ENCODE measurements at regions not wholly inside any gene's neighbourhood (a gene's known extent, or its start where the extent isn't known, plus 50 kb on each side); places are given as distances from the start of the nearest gene placed in this dataset.

- ATAC-seq (ENCODE audit: low FRiP score in 2 of 2): no peak
- 52 to 73% methylated on average over 2 of the region's 2 CpGs for WGBS, 2 donors
- TF ChIP-seq CTCF (IDR thresholded peaks at IDR 0.05) (no peak), POLR2A (IDR thresholded peaks at IDR 0.05) (no peak), EP300 (IDR thresholded peaks at IDR 0.05) (no peak), POLR2AphosphoS5 (IDR thresholded peaks at IDR 0.05) (no peak)
These were observed 209.0 kb upstream of the ATXN7L3B start for GRCh38 chr12:74328623-74329022.

GRCh38 chr12:74334780-74335179 lies 202.9 kb upstream of the ATXN7L3B start:
- ATAC-seq (ENCODE audit: low FRiP score in 2 of 2) (no peak), DNase-seq (no peak)
- H3K4me1 ChIP-seq: no peaks in the 10 kb centered on the region
- no peak overlapping the region for H3K4me3 ChIP-seq
- H3K27me3 ChIP-seq: no peaks in the 10 kb centered on the region
- no peaks in the 10 kb centered on the region for H3K36me3 ChIP-seq
- no peak for TF ChIP-seq POLR2A (IDR thresholded peaks at IDR 0.05)
- H3K27ac ChIP-seq: no peak overlapping the region
- H3K9me3 ChIP-seq: no peaks in the 10 kb centered on the region

More at GRCh38 chr12:74328623-74329022, 209.0 kb upstream of the ATXN7L3B start:
- Histone ChIP-seq H3K9me3 (no peaks in the 10 kb centered on the region), H3K27me3 (no peaks in the 10 kb centered on the region), H3K27ac (no peak overlapping the region), H3K4me3 (no peak overlapping the region), H3K36me3 (no peaks in the 10 kb centered on the region), H3K4me1 (no peaks in the 10 kb centered on the region)
- DNase-seq: no peak

- Histone ChIP-seq H3K27me3 (no peaks in the 10 kb centered on the region), H3K27ac (no peak overlapping the region), H3K36me3 (no peaks in the 10 kb centered on the region), H3K9me3 (no peaks in the 10 kb centered on the region), H3K4me1 (no peaks in the 10 kb centered on the region), H3K4me3 (no peak overlapping the region)
- no peak for DNase-seq
- WGBS, 2 donors: 0 to 45% methylated on average over 1 of the region's 1 CpG
- ATAC-seq (ENCODE audit: low FRiP score in 2 of 2): no peak
- TF ChIP-seq POLR2A (IDR thresholded peaks at IDR 0.05) (no peak), EP300 (IDR thresholded peaks at IDR 0.05) (no peak), POLR2AphosphoS5 (IDR thresholded peaks at IDR 0.05) (no peak), CTCF (IDR thresholded peaks at IDR 0.05) (no peak)
These were observed 199.7 kb upstream of the ATXN7L3B start for GRCh38 chr12:74337951-74338350.

GRCh38 chr12:74339211-74339610 lies 198.4 kb upstream of the ATXN7L3B start:
- TF ChIP-seq EP300 (IDR thresholded peaks at IDR 0.05) (no peak), POLR2AphosphoS5 (IDR thresholded peaks at IDR 0.05) (no peak), POLR2A (IDR thresholded peaks at IDR 0.05) (no peak), CTCF (IDR thresholded peaks at IDR 0.05) (no peak)
- ATAC-seq (ENCODE audit: low FRiP score in 2 of 2) (no peak), DNase-seq (no peak)
- Histone ChIP-seq H3K4me1 (no peaks in the 10 kb centered on the region), H3K36me3 (no peaks in the 10 kb centered on the region), H3K4me3 (no peak overlapping the region), H3K27ac (no peak overlapping the region), H3K9me3 (no peaks in the 10 kb centered on the region), H3K27me3 (no peaks in the 10 kb centered on the region)
- WGBS, 2 donors: 34 to 39% methylated on average over 2 of the region's 2 CpGs

GRCh38 chr12:74349925-74350324 lies 187.7 kb upstream of the ATXN7L3B start:
- WGBS, 2 donors: 67 to 76% methylated on average over 3 of the region's 3 CpGs
- Histone ChIP-seq H3K27ac (no peak overlapping the region), H3K27me3 (no peaks in the 10 kb centered on the region), H3K9me3 (no peaks in the 10 kb centered on the region), H3K36me3 (no peaks in the 10 kb centered on the region), H3K4me3 (no peak overlapping the region), H3K4me1 (no peaks in the 10 kb centered on the region)
- no peak for TF ChIP-seq POLR2AphosphoS5 (IDR thresholded peaks at IDR 0.05)
- no peak for TF ChIP-seq CTCF (IDR thresholded peaks at IDR 0.05)
- no peak for TF ChIP-seq EP300 (IDR thresholded peaks at IDR 0.05)
- TF ChIP-seq POLR2A (IDR thresholded peaks at IDR 0.05): no peak
- ATAC-seq (ENCODE audit: low FRiP score in 2 of 2): no peak
- no peak for DNase-seq
